H4 (cell line): ENCODE measurements at regions not wholly inside any gene's neighbourhood (a gene's known extent, or its start where the extent isn't known, plus 50 kb on each side); places are given as distances from the start of the nearest gene placed in this dataset.

Experiments
- DNase-seq: peaks from one replicate; pipeline ENCODE4 v3.0.0-alpha.2; 2015; ENCODE audit warnings: low spot score

DNA sequence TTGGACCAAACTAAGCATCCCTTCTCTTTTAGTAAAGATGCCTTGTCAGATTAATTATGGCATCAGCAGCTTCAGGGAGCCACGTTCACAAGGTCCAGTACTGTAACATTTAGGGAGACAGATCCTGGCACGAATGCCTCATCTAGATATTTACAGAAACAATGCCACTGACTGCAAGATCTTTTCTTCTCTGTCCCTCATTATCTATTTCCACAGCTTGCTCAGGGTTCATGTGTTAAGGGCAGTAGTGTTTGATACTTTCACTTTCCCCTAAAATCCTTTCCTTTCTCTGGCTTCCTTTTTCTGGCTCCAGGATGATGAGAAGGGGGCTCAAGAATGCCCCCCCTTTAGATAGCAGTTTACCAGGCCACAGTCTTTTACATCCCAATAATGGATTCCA, 393.9 kb downstream of the BCL11A start:
- no peak for DNase-seq

DNA sequence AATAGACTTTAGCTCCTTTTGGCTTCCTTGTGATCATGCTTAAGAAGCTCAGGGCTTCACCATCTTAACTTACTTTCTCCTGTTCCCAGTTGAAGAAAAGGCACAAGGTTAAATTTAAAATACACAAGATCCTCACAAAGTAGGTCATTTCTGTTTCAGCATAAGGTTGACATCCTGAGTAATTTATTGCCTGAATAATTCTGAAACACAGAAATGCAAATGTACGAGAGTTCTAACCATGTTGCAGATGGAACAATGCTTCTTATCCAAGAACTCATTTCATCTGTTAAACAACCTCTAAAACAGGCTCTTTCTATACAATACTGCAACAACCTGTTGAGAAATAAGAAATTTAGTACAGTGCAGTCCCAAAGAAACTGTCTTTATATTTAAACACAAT, 395.2 kb downstream of the BCL11A start:
- DNase-seq, result no peak

GRCh38 chr2:60157283-60157682, 396.2 kb downstream of the BCL11A start:
- DNase-seq, result no peak

DNA sequence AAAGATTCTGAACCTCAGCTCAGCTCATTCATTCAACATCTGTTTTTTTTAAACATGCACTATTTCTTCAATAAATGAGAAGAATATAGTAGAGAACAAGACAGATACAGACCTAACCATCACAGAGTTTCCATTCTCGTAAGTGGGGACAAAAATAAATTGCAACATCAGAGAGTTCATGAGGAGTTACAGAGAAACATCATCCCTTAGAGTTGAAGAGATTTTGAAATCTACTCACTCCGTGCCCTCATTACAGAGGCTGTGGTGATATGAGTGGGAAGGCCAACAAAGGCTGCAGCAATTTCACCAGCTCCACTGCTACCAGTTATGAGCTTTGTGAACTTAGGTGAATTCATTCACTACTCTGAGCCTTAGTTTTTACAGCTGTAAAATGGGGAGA, 399.3 kb downstream of the BCL11A start:
- no peak for DNase-seq

DNA sequence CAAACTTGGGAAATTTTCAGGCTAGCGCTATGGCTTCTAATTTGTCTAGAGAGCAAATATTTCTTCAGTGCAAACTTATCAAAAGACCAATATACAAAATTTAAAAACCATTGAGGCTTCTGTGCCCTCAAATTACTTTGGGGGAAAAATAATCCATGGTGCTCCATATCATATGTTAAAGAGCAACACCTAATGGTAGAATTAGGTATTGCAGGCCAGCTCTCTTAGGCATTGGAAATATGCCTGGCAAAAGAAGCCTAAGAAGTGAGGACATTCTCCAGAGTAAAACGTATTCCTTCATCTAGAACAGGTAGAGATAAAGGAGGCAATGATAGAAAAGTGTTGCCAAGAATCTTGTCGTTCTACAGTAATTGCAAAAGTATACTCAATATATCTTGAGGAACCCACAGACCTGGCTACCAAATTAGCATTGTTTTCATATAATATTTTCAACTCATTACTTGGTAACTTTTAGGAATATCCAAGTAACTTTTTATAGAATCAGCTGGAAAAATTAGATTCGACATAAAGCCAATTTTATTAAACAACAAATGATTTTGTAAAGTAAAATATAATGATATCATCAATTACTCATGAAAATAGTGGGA, 401.1 kb downstream of the BCL11A start:
- no peak for DNase-seq

- DNase-seq, result no peak
These were observed 404.3 kb downstream of the BCL11A start for GRCh38 chr2:60149176-60149575.

GRCh38 chr2:60148716-60149115, 404.7 kb downstream of the BCL11A start:
- no peak for DNase-seq

GRCh38 chr2:60140185-60140584, 413.3 kb downstream of the BCL11A start:
- DNase-seq, result no peak

- no peak for DNase-seq
These were observed 416.5 kb downstream of the BCL11A start for GRCh38 chr2:60136913-60137312.

- DNase-seq, result no peak
These were observed 426.3 kb downstream of the BCL11A start for GRCh38 chr2:60127191-60127590.

- DNase-seq, result no peak
These were observed 427.6 kb downstream of the BCL11A start for GRCh38 chr2:60125611-60126426.

DNA sequence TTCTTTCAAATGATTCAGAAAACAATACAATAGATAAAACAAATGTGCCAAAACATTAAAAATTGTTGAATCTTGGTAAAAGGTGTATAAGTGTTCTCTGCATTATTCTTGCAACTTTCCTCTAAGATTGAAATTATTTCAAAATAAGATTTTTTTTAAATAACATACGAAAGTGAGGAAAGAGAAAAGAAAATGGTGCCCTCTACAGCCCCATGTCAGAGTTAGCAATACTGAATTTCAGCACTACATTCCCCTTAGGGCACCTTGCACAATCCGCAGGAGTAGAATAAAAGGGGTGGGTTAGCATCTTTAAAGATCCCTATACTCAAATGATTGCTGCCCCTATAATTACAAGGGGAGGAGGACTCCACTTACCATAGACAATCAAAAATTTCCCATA, 433.7 kb downstream of the BCL11A start:
- DNase-seq, result no peak

DNA sequence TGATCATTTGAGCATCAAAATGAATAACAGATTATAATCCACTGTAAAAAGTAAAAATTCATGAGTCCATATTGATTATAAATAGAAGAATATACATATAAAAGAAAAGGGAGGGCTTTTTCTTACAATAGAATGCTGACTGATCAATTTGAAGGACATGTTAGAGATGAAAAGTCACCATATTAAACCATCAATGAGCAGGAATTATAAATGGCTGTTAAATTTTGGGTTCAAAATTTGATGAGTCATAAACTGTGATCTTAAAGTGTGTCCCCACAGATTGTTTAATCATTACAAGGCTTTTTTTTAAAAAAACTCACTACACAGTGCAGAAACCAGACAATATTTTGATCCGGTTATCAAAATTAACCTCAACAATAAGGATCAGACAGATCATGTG, 434.5 kb downstream of the BCL11A start:
- DNase-seq, result no peak

GRCh38 chr2:60118061-60118460, 435.4 kb downstream of the BCL11A start:
- DNase-seq, result no peak

- no peak for DNase-seq
These were observed 437.1 kb downstream of the BCL11A start for GRCh38 chr2:60116161-60116875.

DNA sequence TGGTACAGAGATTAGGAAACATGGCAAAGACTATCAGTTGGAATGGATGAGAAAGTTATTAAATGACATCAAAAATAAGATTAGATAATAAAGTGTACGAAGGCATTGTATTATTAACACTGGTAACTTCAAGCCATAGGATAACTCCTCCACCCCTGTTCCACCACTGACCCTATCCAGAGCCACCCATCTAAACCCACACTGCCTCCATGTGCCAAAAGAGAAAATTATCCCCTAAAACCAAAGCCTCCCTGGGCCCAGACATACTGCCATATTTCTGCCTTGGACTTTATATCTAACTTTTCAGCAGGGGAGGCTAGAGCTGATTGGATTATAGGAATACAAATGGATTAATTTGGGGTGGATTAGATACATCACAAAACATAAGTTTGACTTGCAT, 443.7 kb downstream of the BCL11A start:
- DNase-seq, result no peak

DNA sequence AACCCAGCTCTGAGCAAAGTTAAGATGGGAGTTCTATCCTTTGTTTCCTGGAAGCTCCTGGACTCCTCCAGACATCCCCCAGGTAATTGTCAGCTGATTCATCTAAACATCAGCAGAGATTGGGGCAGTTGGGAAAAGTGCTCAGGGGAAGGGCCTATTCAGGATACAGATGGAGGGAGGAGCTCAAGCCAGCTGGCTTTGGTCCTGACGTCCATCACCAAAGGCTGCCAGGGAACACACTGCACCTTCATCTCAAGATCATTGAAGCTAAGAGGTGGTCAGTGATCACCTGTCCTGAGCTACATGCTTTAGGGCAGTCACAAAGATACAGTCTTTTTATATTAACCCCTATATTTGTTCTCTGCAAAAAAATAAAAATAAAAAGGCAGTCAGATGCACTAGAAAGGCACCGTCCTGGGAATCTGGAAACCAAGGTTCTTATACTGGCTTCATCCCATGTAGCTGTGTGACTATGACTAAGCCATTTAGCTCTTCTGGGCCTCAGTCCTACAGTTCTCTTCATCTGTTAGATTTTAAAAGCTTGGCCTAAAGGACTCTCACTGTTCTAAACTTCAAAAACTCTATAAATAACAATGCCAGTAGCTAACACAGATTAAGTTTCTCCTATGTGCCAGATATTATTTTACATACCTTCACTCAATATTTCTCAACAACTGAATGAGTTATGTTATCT, 446.5 kb downstream of the BCL11A start:
- no peak for DNase-seq

DNA sequence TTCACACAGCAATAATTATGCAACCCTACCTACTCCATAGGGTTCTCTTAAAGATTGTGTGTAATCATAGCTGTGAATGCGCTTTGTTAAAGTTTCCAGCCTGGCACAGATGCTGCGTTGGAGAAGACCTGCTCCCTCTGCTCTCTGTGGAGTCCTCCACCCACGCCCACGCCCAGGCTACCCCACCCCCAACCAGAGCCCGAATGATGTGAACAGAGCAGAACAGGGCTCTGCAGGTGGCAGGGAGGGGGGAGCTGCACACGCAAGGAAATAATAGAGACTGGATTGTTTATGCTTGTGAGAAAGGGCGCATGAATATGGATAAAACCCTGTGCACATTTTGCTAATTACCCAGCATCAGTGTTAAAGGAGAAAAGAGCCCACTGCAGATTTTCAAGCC, 447.5 kb downstream of the BCL11A start:
- DNase-seq, result no peak

GRCh38 chr2:60104514-60105505, 448.6 kb downstream of the BCL11A start:
- no peak for DNase-seq

GRCh38 chr2:60100034-60100433, 453.4 kb downstream of the BCL11A start:
- DNase-seq, result no peak

GRCh38 chr2:60098996-60099395, 454.5 kb downstream of the BCL11A start:
- no peak for DNase-seq
